K562 (cell line): ENCODE measurements at regions not wholly inside any gene's neighbourhood (a gene's known extent, or its start where the extent isn't known, plus 50 kb on each side); places are given as distances from the start of the nearest gene placed in this dataset.

Experiments used
- ADNP ChIP-seq: fragments of 200-800 bp; sonication (Bioruptor generic); IDR thresholded peaks from 2 replicates; pipeline ENCODE4 v1.6.1; 2016; ENCODE audit warnings: missing genetic modification characterization, missing compliant biosample characterization
- ARID1B ChIP-seq: fragments of 450-650 bp; IDR thresholded peaks from 2 replicates; pipeline ENCODE4 v1.6.1; 2016; ENCODE audit warnings: antibody characterized with exemption, mild to moderate bottlenecking, inconsistent platforms
- CBFA2T3 ChIP-seq: fragments of 450-650 bp; IDR thresholded peaks from 2 replicates; pipeline ENCODE4 v1.6.1; 2017
- CREM ChIP-seq: IDR thresholded peaks from 2 replicates; pipeline ENCODE4 v1.6.1; 2014; ENCODE audit warnings: antibody characterized with exemption, low read depth
- CTBP1 ChIP-seq: fragments of 450-650 bp; IDR thresholded peaks from 2 replicates; pipeline ENCODE4 v1.6.1; 2016; ENCODE audit warnings: borderline replicate concordance
- CTCF ChIP-seq, 3 experiments: IDR thresholded peaks in 2 of 3; conservative IDR thresholded peaks in 1 of 3; 2 replicates each; pipeline ENCODE4 v1.5.1; 2011 to 2012; ENCODE audit warnings: low read length in 3 of 3, mild to moderate bottlenecking in 3 of 3, control low read depth in 2 of 3, improper control_type of control experiment in 1 of 3, inconsistent platforms in 1 of 3, low read depth in 1 of 3, mixed read lengths in 1 of 3, moderate library complexity in 1 of 3; ENCODE audit not compliant: insufficient read depth in 2 of 3
- DPF2 ChIP-seq: fragments of 450-650 bp; IDR thresholded peaks from 2 replicates; pipeline ENCODE4 v1.6.1; 2016
- FOXM1 ChIP-seq, 2 experiments: fragments of 450-650 bp in 1 of 2; sonication (generic) in 1 of 2; formaldehyde crosslinking in 1 of 2; IDR thresholded peaks; 2 replicates each; pipeline versions ENCODE4 v1.6.1 to v1.9.0; 2017 to 2022; ENCODE audit warnings: low read depth in 2 of 2, mild to moderate bottlenecking in 2 of 2, missing genetic modification reagents in 1 of 2, moderate library complexity in 1 of 2
- KLF13 ChIP-seq: fragments of 450-650 bp; IDR thresholded peaks from 2 replicates; pipeline ENCODE4 v1.6.1; 2016; ENCODE audit warnings: missing genetic modification characterization, low read depth, mild to moderate bottlenecking, missing compliant biosample characterization, moderate library complexity, borderline replicate concordance
- KLF16 ChIP-seq: IDR thresholded peaks from 2 replicates; pipeline ENCODE4 v1.6.1; 2016; ENCODE audit warnings: antibody characterized with exemption
- NCOR1 ChIP-seq: fragments of 450-650 bp; IDR thresholded peaks from 2 replicates; pipeline ENCODE4 v1.6.1; 2016; ENCODE audit warnings: mild to moderate bottlenecking, moderate library complexity
- NFYB ChIP-seq: IDR thresholded peaks from 2 replicates; pipeline ENCODE4 v1.6.1; 2011; ENCODE audit warnings: mild to moderate bottlenecking, moderate library complexity; ENCODE audit not compliant: insufficient read length; ENCODE audit errors: extremely low read depth
- PHF20 ChIP-seq: fragments of 450-650 bp; IDR thresholded peaks from 2 replicates; pipeline ENCODE4 v1.6.1; 2018; ENCODE audit not compliant: partially characterized antibody
- POLR2G ChIP-seq: fragments of 200-400 bp; formaldehyde crosslinking; IDR thresholded peaks from 2 replicates; pipeline ENCODE4 v1.6.1; 2017; ENCODE audit warnings: low read depth, mild to moderate bottlenecking, antibody characterized with exemption, low read length, moderate library complexity
- SETDB1 ChIP-seq: IDR thresholded peaks from one replicate; pipeline ENCODE4 v1.6.1; 2012; ENCODE audit warnings: low read length, control low read depth, inconsistent platforms
- STAT5A ChIP-seq: IDR thresholded peaks from 2 replicates; pipeline ENCODE4 v1.6.1; 2012; ENCODE audit warnings: low read length, inconsistent platforms, borderline replicate concordance
- TARDBP ChIP-seq: fragments of 450-650 bp; IDR thresholded peaks from 2 replicates; pipeline ENCODE4 v1.6.1; 2016
- TEAD4 ChIP-seq, 2 experiments: sonication (generic) in 1 of 2; formaldehyde crosslinking in 1 of 2; IDR thresholded peaks; 2 replicates each; pipeline versions ENCODE4 v1.6.1 to v1.8.0; 2012 to 2022; ENCODE audit warnings: borderline replicate concordance in 1 of 2, inconsistent platforms in 1 of 2, low read length in 1 of 2, mild to moderate bottlenecking in 1 of 2, missing genetic modification reagents in 1 of 2
- TRIM24 ChIP-seq, 2 experiments: fragments of 450-650 bp; IDR thresholded peaks; 2 replicates each; pipeline ENCODE4 v1.6.1; 2016
- TF ChIP-seq, protein P1 (sequence below): fragments of 450-650 bp; IDR thresholded peaks from 2 replicates; pipeline ENCODE4 v1.6.1; 2014; ENCODE audit warnings: low read depth, mild to moderate bottlenecking, moderate library complexity, borderline replicate concordance
- TF ChIP-seq, protein P2 (sequence below): sonication (generic); formaldehyde crosslinking; IDR thresholded peaks from 2 replicates; pipeline ENCODE4 v1.8.1; 2023; ENCODE audit warnings: missing genetic modification reagents, mild to moderate bottlenecking, borderline replicate concordance

- TF ChIP-seq CTCF (IDR thresholded peaks at IDR 0.05 in 2 of 3, conservative IDR thresholded peaks at IDR 0.05 in 1 of 3; ENCODE audit: insufficient read depth in 2 of 3, low read depth in 1 of 3, low read length in 3 of 3) (no peak), STAT5A (peak; percentile 43; the same call in 1 of the 2 replicates), NCOR1 (peak; percentile 65), ADNP (tag) (0 out of 2 replicates have a peak, but pooled peaks have one; percentile 46), CBFA2T3 (peak; percentile 88), KLF13 (tag) (no peak), SETDB1 (no peak), ARID1B (peak; percentile 85), POLR2G (no peak), NFYB (no peak), PHF20 (no peak), KLF16 (peak; percentile 48; the same call in 1 of the 2 replicates), TARDBP (no peak), FOXM1 (IDR thresholded peaks at IDR 0.05; ENCODE audit: low read depth) (peak; percentile 52; the same call in 1 of the 2 replicates), FOXM1 (CRISPR knock-in tag; IDR thresholded peaks at IDR 0.05; ENCODE audit: low read depth) (no peak), TEAD4 (IDR thresholded peaks at IDR 0.05; ENCODE audit: low read length) (peak; percentile 89), TEAD4 (CRISPR knock-in tag; IDR thresholded peaks at IDR 0.05; ENCODE audit: borderline replicate concordance) (no peak), CREM (peak; percentile 23; the same call in 1 of the 2 replicates), TRIM24 (IDR thresholded peaks at IDR 0.05) (peak in 1 of 2 experiments; percentile 42; a peak in 1 of 4 replicates), CTBP1 (peak; percentile 31; the same call in 1 of the 2 replicates), DPF2 (peak; percentile 56; the same call in 1 of the 2 replicates)
- TF ChIP-seq, protein P1, sequence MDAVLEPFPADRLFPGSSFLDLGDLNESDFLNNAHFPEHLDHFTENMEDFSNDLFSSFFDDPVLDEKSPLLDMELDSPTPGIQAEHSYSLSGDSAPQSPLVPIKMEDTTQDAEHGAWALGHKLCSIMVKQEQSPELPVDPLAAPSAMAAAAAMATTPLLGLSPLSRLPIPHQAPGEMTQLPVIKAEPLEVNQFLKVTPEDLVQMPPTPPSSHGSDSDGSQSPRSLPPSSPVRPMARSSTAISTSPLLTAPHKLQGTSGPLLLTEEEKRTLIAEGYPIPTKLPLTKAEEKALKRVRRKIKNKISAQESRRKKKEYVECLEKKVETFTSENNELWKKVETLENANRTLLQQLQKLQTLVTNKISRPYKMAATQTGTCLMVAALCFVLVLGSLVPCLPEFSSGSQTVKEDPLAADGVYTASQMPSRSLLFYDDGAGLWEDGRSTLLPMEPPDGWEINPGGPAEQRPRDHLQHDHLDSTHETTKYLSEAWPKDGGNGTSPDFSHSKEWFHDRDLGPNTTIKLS: no peak
- TF ChIP-seq, protein P2, sequence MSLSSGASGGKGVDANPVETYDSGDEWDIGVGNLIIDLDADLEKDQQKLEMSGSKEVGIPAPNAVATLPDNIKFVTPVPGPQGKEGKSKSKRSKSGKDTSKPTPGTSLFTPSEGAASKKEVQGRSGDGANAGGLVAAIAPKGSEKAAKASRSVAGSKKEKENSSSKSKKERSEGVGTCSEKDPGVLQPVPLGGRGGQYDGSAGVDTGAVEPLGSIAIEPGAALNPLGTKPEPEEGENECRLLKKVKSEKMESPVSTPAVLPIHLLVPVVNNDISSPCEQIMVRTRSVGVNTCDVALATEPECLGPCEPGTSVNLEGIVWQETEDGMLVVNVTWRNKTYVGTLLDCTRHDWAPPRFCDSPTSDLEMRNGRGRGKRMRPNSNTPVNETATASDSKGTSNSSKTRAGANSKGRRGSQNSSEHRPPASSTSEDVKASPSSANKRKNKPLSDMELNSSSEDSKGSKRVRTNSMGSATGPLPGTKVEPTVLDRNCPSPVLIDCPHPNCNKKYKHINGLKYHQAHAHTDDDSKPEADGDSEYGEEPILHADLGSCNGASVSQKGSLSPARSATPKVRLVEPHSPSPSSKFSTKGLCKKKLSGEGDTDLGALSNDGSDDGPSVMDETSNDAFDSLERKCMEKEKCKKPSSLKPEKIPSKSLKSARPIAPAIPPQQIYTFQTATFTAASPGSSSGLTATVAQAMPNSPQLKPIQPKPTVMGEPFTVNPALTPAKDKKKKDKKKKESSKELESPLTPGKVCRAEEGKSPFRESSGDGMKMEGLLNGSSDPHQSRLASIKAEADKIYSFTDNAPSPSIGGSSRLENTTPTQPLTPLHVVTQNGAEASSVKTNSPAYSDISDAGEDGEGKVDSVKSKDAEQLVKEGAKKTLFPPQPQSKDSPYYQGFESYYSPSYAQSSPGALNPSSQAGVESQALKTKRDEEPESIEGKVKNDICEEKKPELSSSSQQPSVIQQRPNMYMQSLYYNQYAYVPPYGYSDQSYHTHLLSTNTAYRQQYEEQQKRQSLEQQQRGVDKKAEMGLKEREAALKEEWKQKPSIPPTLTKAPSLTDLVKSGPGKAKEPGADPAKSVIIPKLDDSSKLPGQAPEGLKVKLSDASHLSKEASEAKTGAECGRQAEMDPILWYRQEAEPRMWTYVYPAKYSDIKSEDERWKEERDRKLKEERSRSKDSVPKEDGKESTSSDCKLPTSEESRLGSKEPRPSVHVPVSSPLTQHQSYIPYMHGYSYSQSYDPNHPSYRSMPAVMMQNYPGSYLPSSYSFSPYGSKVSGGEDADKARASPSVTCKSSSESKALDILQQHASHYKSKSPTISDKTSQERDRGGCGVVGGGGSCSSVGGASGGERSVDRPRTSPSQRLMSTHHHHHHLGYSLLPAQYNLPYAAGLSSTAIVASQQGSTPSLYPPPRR (CRISPR knock-in tag): no peak
Observed at GRCh38 chr5:126677121-126677520, 76.4 kb downstream of the PHAX start (continued).
